H1 (cell line): ENCODE measurements at regions not wholly inside any gene's neighbourhood (a gene's known extent, or its start where the extent isn't known, plus 50 kb on each side); places are given as distances from the start of the nearest gene placed in this dataset.

Experiments used
- CTCF ChIA-PET: fragments of 300-600 bp; sonication (Branson Sonifier 250); formaldehyde crosslinking; loops from one replicate; lab custom pipeline; 2021; ENCODE audit not compliant: partially characterized antibody; lab: Charles Lee
- POLR2A ChIA-PET: fragments of 300-600 bp; sonication (Branson Sonifier 250); formaldehyde crosslinking; loops from one replicate; lab custom pipeline; 2021; ENCODE audit warnings: inconsistent platforms; ENCODE audit not compliant: partially characterized antibody; lab: Charles Lee
- DNase-seq, 2 experiments: peaks; one replicate each; pipeline versions ENCODE4 v3.0.0 to v3.0.0-alpha.2; 2010 to 2022; ENCODE audit warnings: low spot score in 2 of 2, low read depth in 1 of 2, mixed read lengths in 1 of 2
- FAIRE-seq: peaks from 2 replicates; lab custom pipeline; 2011; peaks lifted over from hg19 to GRCh38; lab: Jason Lieb, UNC
- H2AFZ ChIP-seq: 2 replicates; pipeline ENCODE4 v1.8.1; 2012; ENCODE audit warnings: low read length, inconsistent platforms
- H2AK5ac ChIP-seq: 2 replicates; pipeline ENCODE4 v1.6.1; 2013; ENCODE audit warnings: low read depth, low read length
- H2BK120ac ChIP-seq: replicated peaks from 2 replicates; pipeline ENCODE3; 2013; ENCODE audit warnings: low read depth, low read length, inconsistent platforms
- H2BK12ac ChIP-seq: 2 replicates; pipeline ENCODE4 v1.6.1; 2013; ENCODE audit warnings: low read depth, low read length
- H2BK15ac ChIP-seq: 2 replicates; pipeline ENCODE4 v1.6.1; 2013; ENCODE audit warnings: low read length
- H2BK20ac ChIP-seq: 2 replicates; pipeline ENCODE4 v1.6.1; 2013; ENCODE audit warnings: low read length
- H2BK5ac ChIP-seq: 2 replicates; pipeline ENCODE4 v1.6.1; 2013; ENCODE audit warnings: low read depth, low read length
- H3K14ac ChIP-seq: 2 replicates; pipeline ENCODE4 v1.6.1; 2013; ENCODE audit warnings: inconsistent platforms; ENCODE audit not compliant: insufficient read length
- H3K18ac ChIP-seq: 2 replicates; pipeline ENCODE4 v1.6.1; 2013; ENCODE audit warnings: low read length; ENCODE audit errors: extremely low read depth
- H3K23ac ChIP-seq: 2 replicates; pipeline ENCODE4 v1.6.1; 2013; ENCODE audit warnings: inconsistent platforms; ENCODE audit not compliant: insufficient read length
- H3K23me2 ChIP-seq: 2 replicates; pipeline ENCODE4 v1.6.1; 2013; ENCODE audit warnings: low read depth, low read length
- H3K27ac ChIP-seq: 2 replicates; pipeline ENCODE4 v1.6.1; 2011; ENCODE audit warnings: low read depth, low read length, inconsistent platforms
- H3K27me3 ChIP-seq, 4 experiments: replicated peaks in 1 of 4; 1 replicate in 1 of 4; 2 replicates in 3 of 4; pipeline versions ENCODE4 v1.6.1 to v1.8.1; 2011 to 2013; ENCODE audit warnings: low read length in 3 of 4, mild to moderate bottlenecking in 3 of 4, inconsistent platforms in 2 of 4, mixed read lengths in 2 of 4, moderate library complexity in 1 of 4; ENCODE audit not compliant: control insufficient read depth in 3 of 4, insufficient read depth in 3 of 4; ENCODE audit errors: extremely low read depth in 1 of 4
- H3K36me3 ChIP-seq, 4 experiments: 2 replicates each; pipeline versions ENCODE4 v1.6.1 to v1.8.1; 2011 to 2013; ENCODE audit warnings: mild to moderate bottlenecking in 4 of 4, low read length in 3 of 4, moderate library complexity in 2 of 4, control low read depth in 1 of 4, inconsistent platforms in 1 of 4; ENCODE audit not compliant: insufficient read depth in 4 of 4, control insufficient read depth in 2 of 4
- H3K4ac ChIP-seq: replicated peaks from 2 replicates; pipeline ENCODE3; 2013; ENCODE audit warnings: low read length, low read depth, mixed read lengths, inconsistent platforms; ENCODE audit not compliant: insufficient read length
- H3K4me1 ChIP-seq, 4 experiments: replicated peaks in 1 of 4; 1 replicate in 1 of 4; 2 replicates in 3 of 4; pipeline versions ENCODE4 v1.6.1 to v1.8.1; 2011 to 2013; ENCODE audit warnings: low read length in 3 of 4, inconsistent platforms in 2 of 4, mixed read lengths in 1 of 4; ENCODE audit not compliant: insufficient read depth in 4 of 4, control insufficient read depth in 3 of 4
- H3K4me2 ChIP-seq, 2 experiments: 2 replicates each; pipeline versions ENCODE4 v1.6.1 to v1.8.1; 2011 to 2013; ENCODE audit warnings: low read depth in 2 of 2, low read length in 2 of 2, control low read depth in 1 of 2, inconsistent platforms in 1 of 2, mild to moderate bottlenecking in 1 of 2; ENCODE audit not compliant: insufficient read depth in 1 of 2
- H3K4me3 ChIP-seq, 4 experiments: fragments of 200-600, 300-600 bp in 1 of 4; sonication (generic), shearing (Covaris generic), sonication (Bioruptor Twin) in 1 of 4; 2 replicates each; pipeline versions ENCODE4 v1.5.1 to v1.8.1; 2011 to 2016; ENCODE audit warnings: low read length in 4 of 4, low read depth in 3 of 4, control low read depth in 2 of 4, inconsistent platforms in 2 of 4, mild to moderate bottlenecking in 2 of 4, mixed read lengths in 1 of 4, moderate library complexity in 1 of 4; ENCODE audit not compliant: insufficient read depth in 2 of 4; ENCODE audit errors: extremely low read depth in 1 of 4
- H3K56ac ChIP-seq: replicated peaks from 2 replicates; pipeline ENCODE3; 2013; ENCODE audit warnings: low read depth, mild to moderate bottlenecking, mixed read lengths, low read length, inconsistent platforms; ENCODE audit not compliant: insufficient read length
- H3K79me1 ChIP-seq: 2 replicates; pipeline ENCODE4 v1.6.1; 2013; ENCODE audit warnings: low read depth, low read length, control low read depth
- H3K79me2 ChIP-seq, 2 experiments: 2 replicates each; pipeline versions ENCODE4 v1.6.1 to v1.8.1; 2012 to 2013; ENCODE audit warnings: low read length in 2 of 2, mild to moderate bottlenecking in 2 of 2, inconsistent platforms in 1 of 2; ENCODE audit not compliant: insufficient read depth in 2 of 2, control insufficient read depth in 1 of 2
- H3K9ac ChIP-seq, 4 experiments: replicated peaks in 1 of 4; 1 replicate in 1 of 4; 2 replicates in 3 of 4; pipeline versions ENCODE4 v1.6.1 to v1.8.1; 2011 to 2013; ENCODE audit warnings: low read depth in 3 of 4, low read length in 3 of 4, control low read depth in 2 of 4, mild to moderate bottlenecking in 2 of 4, moderate library complexity in 2 of 4, inconsistent platforms in 1 of 4; ENCODE audit errors: extremely low read depth in 1 of 4
- H3K9me3 ChIP-seq, 2 experiments: 2 replicates each; pipeline versions ENCODE4 v1.6.1 to v1.8.1; 2012 to 2013; ENCODE audit warnings: mild to moderate bottlenecking in 2 of 2, moderate library complexity in 2 of 2, control low read depth in 1 of 2, inconsistent platforms in 1 of 2, low read depth in 1 of 2, low read length in 1 of 2, mixed read lengths in 1 of 2; ENCODE audit not compliant: insufficient read depth in 2 of 2
- H4K20me1 ChIP-seq, 2 experiments: replicated peaks in 1 of 2; 2 replicates each; pipeline versions ENCODE3 to v1.8.1; 2011 to 2013; ENCODE audit warnings: inconsistent platforms in 2 of 2, low read length in 2 of 2, mild to moderate bottlenecking in 1 of 2; ENCODE audit not compliant: insufficient read depth in 2 of 2, control insufficient read depth in 1 of 2
- H4K5ac ChIP-seq: 2 replicates; pipeline ENCODE4 v1.6.1; 2013; ENCODE audit warnings: low read length, low read depth, mixed read lengths, inconsistent platforms; ENCODE audit not compliant: insufficient read length
- H4K8ac ChIP-seq: 2 replicates; pipeline ENCODE4 v1.8.0; 2013; ENCODE audit warnings: mild to moderate bottlenecking, moderate library complexity, low read length, inconsistent platforms; ENCODE audit not compliant: insufficient read depth; ENCODE audit errors: extremely low read depth
- H4K91ac ChIP-seq: replicated peaks from 2 replicates; pipeline ENCODE3; 2013; ENCODE audit warnings: low read length, mixed read lengths, inconsistent platforms; ENCODE audit not compliant: insufficient read length
- BCL11A ChIP-seq, 2 experiments: IDR thresholded peaks; one replicate each; pipeline ENCODE4 v1.6.1; 2011; ENCODE audit warnings: low read depth in 2 of 2, low read length in 2 of 2, mild to moderate bottlenecking in 2 of 2
- EP300 ChIP-seq, 2 experiments: IDR thresholded peaks; 1 replicate in 1 of 2; 2 replicates in 1 of 2; pipeline ENCODE4 v1.6.1; 2011 to 2012; ENCODE audit warnings: low read depth in 2 of 2, low read length in 2 of 2, mild to moderate bottlenecking in 2 of 2, borderline replicate concordance in 1 of 2, inconsistent platforms in 1 of 2, moderate library complexity in 1 of 2
- GABPA ChIP-seq: IDR thresholded peaks from 2 replicates; pipeline ENCODE4 v1.6.1; 2011; ENCODE audit warnings: mild to moderate bottlenecking, low read length, moderate library complexity, borderline replicate concordance; ENCODE audit not compliant: insufficient read depth
- HDAC6 ChIP-seq: IDR thresholded peaks from one replicate; pipeline ENCODE4 v1.7.1; 2012; ENCODE audit warnings: low read depth, mild to moderate bottlenecking, inconsistent platforms, low read length, moderate library complexity
- JUND ChIP-seq: IDR thresholded peaks from 2 replicates; pipeline ENCODE4 v1.6.1; 2011; ENCODE audit warnings: mild to moderate bottlenecking, improper control_type of control experiment, low read length
- MAFK ChIP-seq: IDR thresholded peaks from 2 replicates; pipeline ENCODE4 v1.6.1; 2012; ENCODE audit warnings: low read depth, mild to moderate bottlenecking, improper control_type of control experiment, low read length
- NANOG ChIP-seq: IDR thresholded peaks from 2 replicates; pipeline ENCODE4 v1.6.1; 2011; ENCODE audit warnings: low read length, low read depth, mild to moderate bottlenecking, inconsistent platforms; ENCODE audit not compliant: insufficient read depth, poor library complexity, severe bottlenecking
- POLR2A ChIP-seq, 2 experiments: IDR thresholded peaks; 1 replicate in 1 of 2; 2 replicates in 1 of 2; pipeline ENCODE4 v1.6.1; 2011; ENCODE audit warnings: low read depth in 2 of 2, low read length in 2 of 2, mild to moderate bottlenecking in 2 of 2; ENCODE audit errors: control extremely low read depth in 1 of 2
- RNF2 ChIP-seq: fragments of 200-900, 300-1000 bp; sonication (generic); IDR thresholded peaks from 2 replicates; pipeline ENCODE4 v1.7.1; 2016; ENCODE audit warnings: borderline replicate concordance, low read depth, mild to moderate bottlenecking, antibody characterized with exemption, low read length; ENCODE audit not compliant: poor library complexity, severe bottlenecking; ENCODE audit errors: missing control alignments
- RXRA ChIP-seq: IDR thresholded peaks from 2 replicates; pipeline ENCODE4 v1.6.1; 2011; ENCODE audit warnings: low read depth, mild to moderate bottlenecking, low read length, moderate library complexity; ENCODE audit not compliant: insufficient read depth
- SP1 ChIP-seq: IDR thresholded peaks from 2 replicates; pipeline ENCODE4 v1.6.1; 2011; ENCODE audit warnings: low read depth, low read length
- SP2 ChIP-seq: IDR thresholded peaks from 2 replicates; pipeline ENCODE4 v1.6.1; 2012; ENCODE audit warnings: mild to moderate bottlenecking, low read length, inconsistent platforms

GRCh38 chr11:98587884-98588283 lies 432.9 kb upstream of the CNTN5 start:
- Histone ChIP-seq H4K8ac (no peak overlapping the region), H3K79me2 (no peaks in the 10 kb centered on the region), H3K4ac (no peak overlapping the region), H3K14ac (no peak overlapping the region), H3K4me1 (no peaks in the 10 kb centered on the region), H2BK20ac (no peak overlapping the region), H3K27ac (no peak overlapping the region), H2BK12ac (no peak overlapping the region), H3K27me3 (no peaks in the 10 kb centered on the region), H3K23ac (no peak overlapping the region), H3K36me3 (no peaks in the 10 kb centered on the region), H3K9me3 (no peaks in the 10 kb centered on the region; a peak in 1 of 4 replicates), H3K4me2 (no peak overlapping the region), H3K18ac (no peak overlapping the region), H2AFZ (no peak overlapping the region), H2BK5ac (no peak overlapping the region), H3K56ac (no peak overlapping the region), H3K23me2 (no peaks in the 10 kb centered on the region), H3K79me1 (no peaks in the 10 kb centered on the region), H2BK15ac (no peak overlapping the region), H2BK120ac (no peak overlapping the region), H3K4me3 (no peak overlapping the region), H4K5ac (no peak overlapping the region), H3K9ac (no peak overlapping the region), H4K91ac (no peak overlapping the region), H4K20me1 (no peaks in the 10 kb centered on the region), H2AK5ac (no peak overlapping the region)
- no peak for TF ChIP-seq HDAC6
- no peak for TF ChIP-seq MAFK
- no peak for TF ChIP-seq RXRA
- no peak for TF ChIP-seq EP300 (IDR thresholded peaks at IDR 0.05; ENCODE audit: borderline replicate concordance in 1 of 2, low read depth in 2 of 2, low read length in 2 of 2)
- TF ChIP-seq POLR2A (IDR thresholded peaks at IDR 0.05; ENCODE audit: control extremely low read depth in 1 of 2, low read depth in 2 of 2, low read length in 2 of 2) = no peak
- no peak for TF ChIP-seq SP2
- TF ChIP-seq JUND = no peak
- no peak for TF ChIP-seq GABPA
- TF ChIP-seq BCL11A (IDR thresholded peaks at IDR 0.05; ENCODE audit: low read depth in 2 of 2, low read length in 2 of 2) = no peak
- TF ChIP-seq NANOG = no peak
- no peak for TF ChIP-seq RNF2
- TF ChIP-seq SP1 = no peak
- DNase-seq (no peak), FAIRE-seq (no peak)
- ChIA-PET POLR2A (no interaction called here), CTCF (no interaction called here)
